ENCODE measurements at regions not wholly inside any gene's neighbourhood (a gene's known extent, or its start where the extent isn't known, plus 50 kb on each side); places are given as distances from the start of the nearest gene placed in this dataset.

- no peaks in the 10 kb centered on the region for H3K36me3 ChIP-seq
- intact Hi-C loops (cut with DNase I) = no loop called here
- no peak overlapping the region for H3K4me3 ChIP-seq
- peaks cover 0 to 43% of the 10 kb centered on the region in 2 donors for H3K9me3 ChIP-seq
- no peak overlapping the region for H3K27ac ChIP-seq
- no peaks in the 10 kb centered on the region for H3K4me1 ChIP-seq
- ATAC-seq = no peak
- H3K27me3 ChIP-seq = no peaks in the 10 kb centered on the region
- no peak for DNase-seq
- no peak for TF ChIP-seq CTCF (IDR thresholded peaks at IDR 0.05)
These were observed 146.7 kb downstream of the AASDHPPT start for GRCh38 chr11:106224172-106224571.

- DNase-seq (no peak), ATAC-seq (no peak)
- no peak for TF ChIP-seq CTCF (IDR thresholded peaks at IDR 0.05)
- H3K27ac ChIP-seq = no peak overlapping the region
- no peak overlapping the region for H3K4me3 ChIP-seq
- H3K4me1 ChIP-seq = no peaks in the 10 kb centered on the region
- H3K27me3 ChIP-seq = no peaks in the 10 kb centered on the region
- peaks cover 0 to 27% of the 10 kb centered on the region in 2 donors for H3K9me3 ChIP-seq
- intact Hi-C loops (cut with DNase I) = no loop called here
- no peaks in the 10 kb centered on the region for H3K36me3 ChIP-seq
These were observed 151.5 kb downstream of the AASDHPPT start for GRCh38 chr11:106228996-106229395.

- Histone ChIP-seq H3K27ac (no peak overlapping the region), H3K4me1 (no peaks in the 10 kb centered on the region), H3K36me3 (no peaks in the 10 kb centered on the region), H3K4me3 (no peak overlapping the region), H3K9me3 (peaks cover 0 to 25% of the 10 kb centered on the region in 2 donors), H3K27me3 (no peaks in the 10 kb centered on the region)
- ATAC-seq (no peak), DNase-seq (no peak)
- intact Hi-C loops (cut with DNase I) = no loop called here
- no peak for TF ChIP-seq CTCF (IDR thresholded peaks at IDR 0.05)
These were observed 154.1 kb downstream of the AASDHPPT start for GRCh38 chr11:106231591-106231990.

- H3K4me1 ChIP-seq = no peaks in the 10 kb centered on the region
- peaks cover 0 to 22% of the 10 kb centered on the region in 2 donors for H3K9me3 ChIP-seq
- intact Hi-C loops (cut with DNase I) = no loop called here
- no peaks in the 10 kb centered on the region for H3K36me3 ChIP-seq
- no peak overlapping the region for H3K27ac ChIP-seq
- H3K27me3 ChIP-seq = no peaks in the 10 kb centered on the region
- no peak for ATAC-seq
- no peak overlapping the region for H3K4me3 ChIP-seq
- DNase-seq = no peak
- no peak for TF ChIP-seq CTCF (IDR thresholded peaks at IDR 0.05)
These were observed 155.7 kb downstream of the AASDHPPT start for GRCh38 chr11:106233191-106233590.

- no peak for ATAC-seq
- intact Hi-C loops (cut with DNase I) = no loop called here
- DNase-seq = no peak
- Histone ChIP-seq H3K36me3 (no peaks in the 10 kb centered on the region), H3K9me3 (peaks cover 0 to 10% of the 10 kb centered on the region in 2 donors), H3K27me3 (no peaks in the 10 kb centered on the region), H3K4me3 (no peak overlapping the region), H3K27ac (no peak overlapping the region), H3K4me1 (no peaks in the 10 kb centered on the region)
- no peak for TF ChIP-seq CTCF (IDR thresholded peaks at IDR 0.05)
These were observed 157.3 kb downstream of the AASDHPPT start for GRCh38 chr11:106234794-106235193.

Measured in left lung (tissue), 4 donors.